ENCODE measurements at regions not wholly inside any gene's neighbourhood (a gene's known extent, or its start where the extent isn't known, plus 50 kb on each side); places are given as distances from the start of the nearest gene placed in this dataset.

DNA sequence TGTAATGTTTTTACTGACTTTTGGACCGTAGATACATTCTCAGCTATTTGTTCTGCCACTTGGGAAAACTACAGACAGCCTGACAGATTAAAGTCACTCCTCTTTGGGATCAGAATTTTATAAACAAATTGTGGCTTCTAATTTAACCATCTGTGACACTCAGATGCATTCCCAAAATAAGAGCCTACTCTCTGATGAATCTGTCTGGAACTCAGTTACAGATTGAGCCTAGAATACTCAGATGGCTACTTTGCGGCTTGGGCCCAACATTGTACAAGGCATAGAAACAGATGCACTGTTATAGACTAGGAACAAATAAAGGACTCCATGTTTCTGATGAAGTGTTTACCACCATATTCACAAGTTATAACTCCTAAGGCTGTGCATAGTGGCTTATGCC, 291.0 kb upstream of the SLITRK6 start:
- no peak for TF ChIP-seq SPI1 (IDR thresholded peaks at IDR 0.05; ENCODE audit: low read depth, low read length)
- TF ChIP-seq POLR2A (IDR thresholded peaks at IDR 0.05; ENCODE audit: low read depth, low read length) = no peak

All from GM12891 (cell line).